Fibroblast of the aortic adventitia (primary cell): ENCODE measurements at regions not wholly inside any gene's neighbourhood (a gene's known extent, or its start where the extent isn't known, plus 50 kb on each side); places are given as distances from the start of the nearest gene placed in this dataset.
"Not testable (repeated sequence)": the region's sequence is repeated elsewhere in the genome, so short reads cannot be mapped to it uniquely, and the experiment has no call there.

Source experiments
- DNase-seq: peaks from one replicate; pipeline ENCODE4 v3.0.0-alpha.2; 2010; ENCODE audit warnings: low read depth
- H3K4me3 ChIP-seq: 2 replicates; pipeline ENCODE4 v1.5.1; 2011; ENCODE audit warnings: low read depth, mild to moderate bottlenecking, control low read depth, low read length, moderate library complexity
- CTCF ChIP-seq: IDR thresholded peaks from 2 replicates; pipeline ENCODE4 v1.5.1; 2011; ENCODE audit warnings: mild to moderate bottlenecking, low read length, control low read depth, inconsistent platforms; ENCODE audit not compliant: insufficient read depth

DNA sequence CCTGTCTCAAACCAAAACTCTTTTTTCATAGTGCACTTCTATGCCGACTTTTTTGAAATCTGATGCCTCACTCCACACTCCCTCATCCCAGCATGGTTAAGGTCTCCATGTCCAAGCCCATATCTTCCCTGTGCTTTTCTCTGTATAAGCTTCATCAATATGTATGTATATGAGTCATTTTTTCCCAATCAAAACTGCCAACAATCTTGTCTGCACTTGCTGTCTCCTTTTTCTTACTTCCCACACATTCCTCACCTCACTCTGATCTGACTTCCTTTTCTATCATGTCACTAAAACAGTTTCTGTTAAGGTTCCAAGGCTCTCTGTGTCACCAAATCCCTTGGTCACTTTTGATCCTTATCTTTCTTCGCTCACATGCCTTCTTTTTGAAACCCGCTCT lies 88.2 kb upstream of the GPR50 start:
- TF ChIP-seq CTCF, result no peak
- no peak overlapping the region for H3K4me3 ChIP-seq

DNA sequence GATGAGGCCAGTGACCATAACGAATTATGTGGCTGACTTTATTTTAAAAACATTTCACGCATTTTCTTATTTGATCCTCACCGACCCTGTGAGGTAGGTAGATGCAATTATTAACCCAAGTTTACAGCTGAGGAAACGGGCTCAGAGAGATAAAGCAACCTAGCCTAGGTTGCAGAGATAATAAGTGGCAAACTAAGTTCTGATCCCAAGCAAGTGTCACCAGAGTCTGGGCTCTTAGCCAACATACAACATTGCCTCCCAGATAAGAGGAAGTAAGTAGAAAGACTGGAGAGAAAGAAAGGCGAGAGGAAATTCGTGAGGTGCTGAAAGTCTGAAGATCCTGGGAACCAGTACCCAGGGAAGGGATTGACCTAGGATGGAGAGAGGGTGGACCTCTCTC lies 77.4 kb upstream of the GPR50 start:
- DNase-seq, result no peak
- H3K4me3 ChIP-seq, result no peak overlapping the region
- no peak for TF ChIP-seq CTCF

More for the DNA sequence above, 88.2 kb upstream of the GPR50 start:
- no peak for DNase-seq

DNA sequence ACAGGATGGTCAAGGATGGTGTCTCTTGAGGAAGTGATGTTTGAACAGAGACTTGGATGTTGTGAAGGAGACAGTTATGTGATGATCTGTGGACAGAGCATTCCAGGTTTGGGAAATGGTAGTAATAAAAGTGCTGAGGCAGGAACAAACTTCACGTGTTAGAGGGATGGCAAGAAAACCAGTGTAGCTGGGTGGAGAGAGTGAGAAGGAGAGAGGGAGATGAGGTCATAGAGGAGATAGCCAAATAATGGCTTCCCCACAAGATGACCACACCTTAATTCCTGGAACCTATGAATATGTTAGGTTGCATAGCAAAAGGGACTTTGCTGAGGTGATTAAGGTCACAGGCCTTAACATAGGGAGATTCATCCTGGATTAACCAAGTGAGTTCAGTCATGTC lies 75.6 kb upstream of the GPR50 start:
- no peak for TF ChIP-seq CTCF
- no peak for DNase-seq

GRCh38 chrX:151113200-151113599 lies 63.2 kb upstream of the GPR50 start:
- DNase-seq, H3K4me3 ChIP-seq: not testable (repeated sequence)

More for the DNA sequence above, 75.6 kb upstream of the GPR50 start:
- no peak overlapping the region for H3K4me3 ChIP-seq
